H1 (cell line): ENCODE measurements at regions not wholly inside any gene's neighbourhood (a gene's known extent, or its start where the extent isn't known, plus 50 kb on each side); places are given as distances from the start of the nearest gene placed in this dataset.

Source experiments
- CTCF ChIA-PET: fragments of 300-600 bp; sonication (Branson Sonifier 250); formaldehyde crosslinking; loops from one replicate; lab custom pipeline; 2021; ENCODE audit not compliant: partially characterized antibody; lab: Charles Lee
- POLR2A ChIA-PET: fragments of 300-600 bp; sonication (Branson Sonifier 250); formaldehyde crosslinking; loops from one replicate; lab custom pipeline; 2021; ENCODE audit warnings: inconsistent platforms; ENCODE audit not compliant: partially characterized antibody; lab: Charles Lee
- DNase-seq, 2 experiments: peaks; one replicate each; pipeline versions ENCODE4 v3.0.0 to v3.0.0-alpha.2; 2010 to 2022; ENCODE audit warnings: low spot score in 2 of 2, low read depth in 1 of 2, mixed read lengths in 1 of 2
- FAIRE-seq: peaks from 2 replicates; lab custom pipeline; 2011; peaks lifted over from hg19 to GRCh38; lab: Jason Lieb, UNC
- H2AFZ ChIP-seq: 2 replicates; pipeline ENCODE4 v1.8.1; 2012; ENCODE audit warnings: low read length, inconsistent platforms
- H2AK5ac ChIP-seq: 2 replicates; pipeline ENCODE4 v1.6.1; 2013; ENCODE audit warnings: low read depth, low read length
- H2BK120ac ChIP-seq: replicated peaks from 2 replicates; pipeline ENCODE3; 2013; ENCODE audit warnings: low read depth, low read length, inconsistent platforms
- H2BK12ac ChIP-seq: 2 replicates; pipeline ENCODE4 v1.6.1; 2013; ENCODE audit warnings: low read depth, low read length
- H2BK15ac ChIP-seq: 2 replicates; pipeline ENCODE4 v1.6.1; 2013; ENCODE audit warnings: low read length
- H2BK20ac ChIP-seq: 2 replicates; pipeline ENCODE4 v1.6.1; 2013; ENCODE audit warnings: low read length
- H2BK5ac ChIP-seq: 2 replicates; pipeline ENCODE4 v1.6.1; 2013; ENCODE audit warnings: low read depth, low read length
- H3K14ac ChIP-seq: 2 replicates; pipeline ENCODE4 v1.6.1; 2013; ENCODE audit warnings: inconsistent platforms; ENCODE audit not compliant: insufficient read length
- H3K18ac ChIP-seq: 2 replicates; pipeline ENCODE4 v1.6.1; 2013; ENCODE audit warnings: low read length; ENCODE audit errors: extremely low read depth
- H3K23ac ChIP-seq: 2 replicates; pipeline ENCODE4 v1.6.1; 2013; ENCODE audit warnings: inconsistent platforms; ENCODE audit not compliant: insufficient read length
- H3K23me2 ChIP-seq: 2 replicates; pipeline ENCODE4 v1.6.1; 2013; ENCODE audit warnings: low read depth, low read length
- H3K27ac ChIP-seq: 2 replicates; pipeline ENCODE4 v1.6.1; 2011; ENCODE audit warnings: low read depth, low read length, inconsistent platforms
- H3K27me3 ChIP-seq, 4 experiments: replicated peaks in 1 of 4; 1 replicate in 1 of 4; 2 replicates in 3 of 4; pipeline versions ENCODE4 v1.6.1 to v1.8.1; 2011 to 2013; ENCODE audit warnings: low read length in 3 of 4, mild to moderate bottlenecking in 3 of 4, inconsistent platforms in 2 of 4, mixed read lengths in 2 of 4, moderate library complexity in 1 of 4; ENCODE audit not compliant: control insufficient read depth in 3 of 4, insufficient read depth in 3 of 4; ENCODE audit errors: extremely low read depth in 1 of 4
- H3K36me3 ChIP-seq, 4 experiments: 2 replicates each; pipeline versions ENCODE4 v1.6.1 to v1.8.1; 2011 to 2013; ENCODE audit warnings: mild to moderate bottlenecking in 4 of 4, low read length in 3 of 4, moderate library complexity in 2 of 4, control low read depth in 1 of 4, inconsistent platforms in 1 of 4; ENCODE audit not compliant: insufficient read depth in 4 of 4, control insufficient read depth in 2 of 4
- H3K4ac ChIP-seq: replicated peaks from 2 replicates; pipeline ENCODE3; 2013; ENCODE audit warnings: low read length, low read depth, mixed read lengths, inconsistent platforms; ENCODE audit not compliant: insufficient read length
- H3K4me1 ChIP-seq, 4 experiments: replicated peaks in 1 of 4; 1 replicate in 1 of 4; 2 replicates in 3 of 4; pipeline versions ENCODE4 v1.6.1 to v1.8.1; 2011 to 2013; ENCODE audit warnings: low read length in 3 of 4, inconsistent platforms in 2 of 4, mixed read lengths in 1 of 4; ENCODE audit not compliant: insufficient read depth in 4 of 4, control insufficient read depth in 3 of 4
- H3K4me2 ChIP-seq, 2 experiments: 2 replicates each; pipeline versions ENCODE4 v1.6.1 to v1.8.1; 2011 to 2013; ENCODE audit warnings: low read depth in 2 of 2, low read length in 2 of 2, control low read depth in 1 of 2, inconsistent platforms in 1 of 2, mild to moderate bottlenecking in 1 of 2; ENCODE audit not compliant: insufficient read depth in 1 of 2
- H3K4me3 ChIP-seq, 4 experiments: fragments of 200-600, 300-600 bp in 1 of 4; sonication (generic), shearing (Covaris generic), sonication (Bioruptor Twin) in 1 of 4; 2 replicates each; pipeline versions ENCODE4 v1.5.1 to v1.8.1; 2011 to 2016; ENCODE audit warnings: low read length in 4 of 4, low read depth in 3 of 4, control low read depth in 2 of 4, inconsistent platforms in 2 of 4, mild to moderate bottlenecking in 2 of 4, mixed read lengths in 1 of 4, moderate library complexity in 1 of 4; ENCODE audit not compliant: insufficient read depth in 2 of 4; ENCODE audit errors: extremely low read depth in 1 of 4
- H3K56ac ChIP-seq: replicated peaks from 2 replicates; pipeline ENCODE3; 2013; ENCODE audit warnings: low read depth, mild to moderate bottlenecking, mixed read lengths, low read length, inconsistent platforms; ENCODE audit not compliant: insufficient read length
- H3K79me1 ChIP-seq: 2 replicates; pipeline ENCODE4 v1.6.1; 2013; ENCODE audit warnings: low read depth, low read length, control low read depth
- H3K79me2 ChIP-seq, 2 experiments: 2 replicates each; pipeline versions ENCODE4 v1.6.1 to v1.8.1; 2012 to 2013; ENCODE audit warnings: low read length in 2 of 2, mild to moderate bottlenecking in 2 of 2, inconsistent platforms in 1 of 2; ENCODE audit not compliant: insufficient read depth in 2 of 2, control insufficient read depth in 1 of 2
- H3K9ac ChIP-seq, 4 experiments: replicated peaks in 1 of 4; 1 replicate in 1 of 4; 2 replicates in 3 of 4; pipeline versions ENCODE4 v1.6.1 to v1.8.1; 2011 to 2013; ENCODE audit warnings: low read depth in 3 of 4, low read length in 3 of 4, control low read depth in 2 of 4, mild to moderate bottlenecking in 2 of 4, moderate library complexity in 2 of 4, inconsistent platforms in 1 of 4; ENCODE audit errors: extremely low read depth in 1 of 4
- H3K9me3 ChIP-seq, 2 experiments: 2 replicates each; pipeline versions ENCODE4 v1.6.1 to v1.8.1; 2012 to 2013; ENCODE audit warnings: mild to moderate bottlenecking in 2 of 2, moderate library complexity in 2 of 2, control low read depth in 1 of 2, inconsistent platforms in 1 of 2, low read depth in 1 of 2, low read length in 1 of 2, mixed read lengths in 1 of 2; ENCODE audit not compliant: insufficient read depth in 2 of 2
- H4K20me1 ChIP-seq, 2 experiments: replicated peaks in 1 of 2; 2 replicates each; pipeline versions ENCODE3 to v1.8.1; 2011 to 2013; ENCODE audit warnings: inconsistent platforms in 2 of 2, low read length in 2 of 2, mild to moderate bottlenecking in 1 of 2; ENCODE audit not compliant: insufficient read depth in 2 of 2, control insufficient read depth in 1 of 2
- H4K5ac ChIP-seq: 2 replicates; pipeline ENCODE4 v1.6.1; 2013; ENCODE audit warnings: low read length, low read depth, mixed read lengths, inconsistent platforms; ENCODE audit not compliant: insufficient read length
- H4K8ac ChIP-seq: 2 replicates; pipeline ENCODE4 v1.8.0; 2013; ENCODE audit warnings: mild to moderate bottlenecking, moderate library complexity, low read length, inconsistent platforms; ENCODE audit not compliant: insufficient read depth; ENCODE audit errors: extremely low read depth
- H4K91ac ChIP-seq: replicated peaks from 2 replicates; pipeline ENCODE3; 2013; ENCODE audit warnings: low read length, mixed read lengths, inconsistent platforms; ENCODE audit not compliant: insufficient read length
- BACH1 ChIP-seq: IDR thresholded peaks from 2 replicates; pipeline ENCODE4 v1.6.1; 2012; ENCODE audit warnings: low read length, improper control_type of control experiment
- CBX8 ChIP-seq: fragments of 300-800, 300-1000 bp; sonication (generic); IDR thresholded peaks from 2 replicates; pipeline ENCODE4 v1.7.1; 2016; ENCODE audit warnings: low read depth, low read length, borderline replicate concordance
- CREB1 ChIP-seq: IDR thresholded peaks from 2 replicates; pipeline ENCODE4 v1.6.1; 2012; ENCODE audit warnings: inconsistent platforms
- EGR1 ChIP-seq: IDR thresholded peaks from 2 replicates; pipeline ENCODE4 v1.6.1; 2011; ENCODE audit warnings: low read depth, low read length, borderline replicate concordance
- EZH2 ChIP-seq: fragments of 200-600 bp; sonication (generic); IDR thresholded peaks from 2 replicates; pipeline ENCODE4 v1.7.1; 2012; ENCODE audit warnings: low read depth, mild to moderate bottlenecking, moderate library complexity, low read length, inconsistent platforms; ENCODE audit not compliant: severe bottlenecking
- HDAC6 ChIP-seq: IDR thresholded peaks from one replicate; pipeline ENCODE4 v1.7.1; 2012; ENCODE audit warnings: low read depth, mild to moderate bottlenecking, inconsistent platforms, low read length, moderate library complexity
- JUN ChIP-seq: IDR thresholded peaks from 2 replicates; pipeline ENCODE4 v1.6.1; 2011; ENCODE audit warnings: low read depth, mild to moderate bottlenecking, improper control_type of control experiment, low read length
- NRF1 ChIP-seq: IDR thresholded peaks from 2 replicates; pipeline ENCODE4 v1.6.1; 2011; ENCODE audit warnings: mild to moderate bottlenecking, low read depth, low read length, improper control_type of control experiment
- POLR2AphosphoS5 ChIP-seq: IDR thresholded peaks from 2 replicates; pipeline ENCODE4 v1.6.1; 2011; ENCODE audit warnings: low read depth, low read length
- SIN3A ChIP-seq, 2 experiments: IDR thresholded peaks in 1 of 2; conservative IDR thresholded peaks in 1 of 2; 2 replicates each; pipeline ENCODE4 v1.6.1; 2011 to 2012; ENCODE audit warnings: low read length in 2 of 2, improper control_type of control experiment in 1 of 2, low read depth in 1 of 2, mild to moderate bottlenecking in 1 of 2
- SUZ12 ChIP-seq: fragments of 200-600 bp; sonication (generic); IDR thresholded peaks from 2 replicates; pipeline ENCODE4 v1.6.1; 2012; ENCODE audit warnings: mild to moderate bottlenecking, inconsistent platforms, low read length, moderate library complexity, mixed read lengths
- TCF12 ChIP-seq: IDR thresholded peaks from 2 replicates; pipeline ENCODE4 v1.6.1; 2011; ENCODE audit warnings: low read depth, mild to moderate bottlenecking, low read length
- WGBS, 2 experiments: shearing (Covaris generic) in 1 of 2; methylation state at CpG; one replicate each; pipeline versions ENCODE4 v1.1.6 to v1.1.7; 2013 to 2015; ENCODE audit warnings: low lambda C conversion rate in 2 of 2, mixed read lengths in 2 of 2, inconsistent platforms in 1 of 2, low coverage in 1 of 2, missing lambda C conversion rate in 1 of 2; ENCODE audit not compliant: insufficient replicate concordance in 2 of 2, insufficient coverage in 1 of 2, insufficient read length in 1 of 2; ENCODE audit errors: extremely low coverage in 1 of 2, missing lambda C conversion rate in 1 of 2; 5-methylcytosine and 5-hydroxymethylcytosine counted together

DNA sequence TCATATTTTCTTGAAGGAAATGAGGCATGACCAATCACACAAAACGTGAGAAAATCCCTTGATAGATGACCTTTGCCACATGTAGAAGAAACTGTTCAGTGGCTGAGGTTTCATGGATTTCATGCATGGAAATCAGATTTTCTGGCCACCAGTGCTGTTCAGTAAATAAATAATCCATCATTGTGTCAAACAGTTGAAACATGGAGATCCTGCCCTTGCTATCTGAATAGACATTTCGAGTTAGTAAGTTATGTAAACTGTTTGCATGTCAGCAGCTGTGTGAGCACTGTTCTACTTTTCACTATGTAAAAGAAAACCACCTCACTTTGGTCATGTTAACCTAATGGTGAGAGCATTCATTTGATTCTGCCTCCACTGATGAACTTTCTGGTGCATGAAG, 793.9 kb upstream of the EPHA7 start:
- Histone ChIP-seq H4K91ac (no peak overlapping the region), H3K4me3 (no peak overlapping the region), H3K14ac (no peak overlapping the region), H3K27ac (no peak overlapping the region), H3K23ac (no peak overlapping the region), H3K9ac (no peak overlapping the region), H2BK5ac (no peak overlapping the region), H3K18ac (no peak overlapping the region), H3K27me3 (no peaks in the 10 kb centered on the region), H3K79me1 (no peaks in the 10 kb centered on the region), H4K5ac (no peak overlapping the region), H2BK120ac (no peak overlapping the region), H2AK5ac (no peak overlapping the region), H4K20me1 (no peaks in the 10 kb centered on the region), H4K8ac (no peak overlapping the region), H2BK20ac (no peak overlapping the region), H2BK15ac (no peak overlapping the region), H3K9me3 (no peaks in the 10 kb centered on the region), H3K23me2 (no peaks in the 10 kb centered on the region), H3K4ac (no peak overlapping the region), H3K36me3 (no peaks in the 10 kb centered on the region; a peak in 1 of 8 replicates), H2BK12ac (no peak overlapping the region), H3K4me1 (peaks cover 0 to 3% (median 0%) of the 10 kb centered on the region in 4 experiments; a peak in 1 of 7 replicates), H3K4me2 (no peak overlapping the region), H2AFZ (no peak overlapping the region), H3K79me2 (no peaks in the 10 kb centered on the region), H3K56ac (no peak overlapping the region)
- FAIRE-seq: no peak
- CTCF ChIA-PET: no interaction called here
- TF ChIP-seq POLR2AphosphoS5 (no peak), SUZ12 (no peak), HDAC6 (no peak), CREB1 (no peak), CBX8 (no peak), NRF1 (no peak), EGR1 (no peak), SIN3A (conservative IDR thresholded peaks at IDR 0.05 in 1 of 2, IDR thresholded peaks at IDR 0.05 in 1 of 2; ENCODE audit: low read depth in 1 of 2, low read length in 2 of 2) (no peak), TCF12 (no peak), EZH2 (no peak), BACH1 (no peak), JUN (no peak)
- no peak for DNase-seq
- WGBS, 2 experiments: 89% methylated on average over 2 of the region's 2 CpGs; no CpG with 5 or more reads in 1 of the 2 experiments
- POLR2A ChIA-PET: no interaction called here
